Fibroblast of skin of back (primary cell): ENCODE measurements at regions not wholly inside any gene's neighbourhood (a gene's known extent, or its start where the extent isn't known, plus 50 kb on each side); places are given as distances from the start of the nearest gene placed in this dataset.

ENCODE experiments used
- DNase-seq: peaks from one replicate; pipeline ENCODE4 v3.0.0-alpha.2; 2013

DNA sequence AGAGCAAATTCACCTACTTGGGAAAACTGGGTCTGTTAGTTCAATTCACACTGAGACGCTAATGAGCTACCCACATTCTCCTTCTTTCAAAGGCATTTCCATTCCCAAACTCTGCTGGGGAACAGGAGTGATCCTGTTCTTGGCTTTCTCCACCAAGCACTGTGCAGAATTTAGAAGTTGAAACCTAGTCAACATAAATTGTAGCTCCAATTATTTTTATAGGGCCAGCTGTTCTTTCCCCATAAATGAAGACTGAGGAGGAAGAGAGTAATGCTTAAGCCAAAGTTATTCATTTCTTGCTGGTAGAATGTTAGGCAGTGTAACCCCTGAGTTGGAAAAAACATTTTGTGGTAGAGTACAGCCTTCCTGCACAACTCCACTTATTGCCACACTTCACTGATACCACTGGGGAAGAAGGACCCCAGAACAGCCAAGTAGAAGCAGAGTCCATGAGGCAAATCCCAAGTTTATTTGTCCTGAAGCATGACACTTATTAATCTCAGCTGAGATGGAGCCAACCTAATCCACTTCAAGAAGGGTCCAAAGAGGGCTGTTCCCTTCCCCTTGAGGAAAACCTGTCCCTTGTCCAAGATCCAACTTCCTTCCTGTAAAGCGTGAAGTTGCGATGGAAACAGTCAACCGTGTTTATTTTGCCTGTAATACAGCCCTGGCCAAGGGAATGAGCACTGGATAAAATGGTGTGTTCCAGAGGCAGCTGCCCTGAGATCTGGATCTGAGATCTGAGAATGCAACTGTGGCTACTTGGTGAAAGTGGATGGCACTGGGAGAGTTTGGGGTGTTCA lies 151.8 kb downstream of the TBX5 start:
- no peak for DNase-seq

DNA sequence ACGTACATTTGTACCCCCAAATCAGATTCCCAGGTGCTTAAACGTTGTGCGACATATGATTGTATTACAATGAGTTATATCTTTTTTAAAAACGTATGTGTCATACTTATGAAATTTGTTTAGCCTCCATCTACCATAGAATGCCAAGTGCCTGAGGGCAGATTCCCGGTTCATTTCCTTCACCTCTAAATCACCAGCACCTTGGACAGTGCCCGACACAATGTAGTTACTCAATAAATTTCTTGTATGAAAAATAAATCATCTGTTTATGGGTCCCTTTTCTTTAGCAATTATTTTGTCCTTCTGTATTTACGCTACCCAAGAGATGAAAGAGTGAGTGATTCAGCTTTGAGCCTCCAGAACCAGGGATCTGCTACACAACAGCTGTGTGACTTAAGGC lies 157.4 kb downstream of the TBX5 start:
- no peak for DNase-seq

DNA sequence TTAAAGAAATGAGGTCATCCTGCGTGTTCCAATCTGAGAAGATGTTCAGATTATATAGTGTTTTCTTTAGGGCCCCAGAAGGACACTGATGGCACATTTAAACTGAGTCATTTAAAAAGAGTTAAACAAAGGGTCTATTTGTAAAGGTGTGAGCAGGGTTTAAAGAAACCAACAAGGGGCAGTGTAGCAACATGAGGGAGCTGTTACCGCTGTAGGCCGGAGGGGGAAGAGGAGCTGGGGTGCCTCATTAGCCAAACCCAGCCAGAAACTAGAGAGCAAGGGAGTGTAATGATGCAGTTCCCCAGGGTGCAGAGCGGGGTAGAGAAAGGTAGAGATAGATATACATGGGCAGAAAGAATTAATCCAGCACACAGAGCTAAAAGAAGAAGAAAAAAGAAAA lies 160.4 kb downstream of the TBX5 start:
- no peak for DNase-seq

DNA sequence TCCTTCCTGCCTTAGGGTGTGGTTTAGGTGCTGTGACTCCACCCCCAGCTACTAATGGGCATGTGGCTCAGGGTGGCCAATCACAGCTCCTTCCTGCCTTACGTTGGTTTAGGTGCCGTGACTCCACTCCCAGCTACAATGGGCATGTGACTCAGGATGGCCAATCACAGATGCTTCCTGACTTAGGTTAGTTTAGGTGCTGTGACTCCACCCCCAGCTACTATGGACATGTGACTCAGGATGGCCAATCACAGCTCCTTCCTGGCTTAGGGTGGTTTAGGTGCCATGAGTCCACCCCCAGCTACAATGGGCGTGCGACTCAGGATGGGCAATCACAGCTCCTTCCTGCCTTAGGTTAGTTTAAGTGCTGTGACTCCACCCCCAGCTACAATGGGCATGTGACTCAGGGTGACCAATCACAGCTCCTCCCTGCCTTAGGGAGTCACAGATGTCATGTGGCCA lies 163.9 kb downstream of the TBX5 start:
- no peak for DNase-seq

DNA sequence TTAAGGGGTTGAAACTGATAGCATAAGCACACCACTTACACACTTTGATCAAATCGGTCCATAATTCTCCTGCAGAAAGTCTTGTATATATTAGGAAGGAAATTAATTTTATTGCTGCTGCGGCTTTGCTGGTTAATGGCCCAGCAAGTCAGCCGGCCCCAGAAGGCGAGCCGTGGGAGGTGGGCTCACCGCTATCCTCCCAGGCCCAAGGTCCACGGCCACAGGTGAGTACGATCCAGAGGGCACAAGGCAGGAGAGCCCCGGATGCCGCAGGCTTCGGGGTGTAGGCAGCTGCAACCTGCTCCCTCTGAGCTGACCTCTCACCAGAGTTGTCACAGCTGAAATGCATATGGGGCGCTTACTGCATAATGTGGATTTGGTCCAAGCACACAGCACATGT lies 165.7 kb downstream of the TBX5 start:
- no peak for DNase-seq

DNA sequence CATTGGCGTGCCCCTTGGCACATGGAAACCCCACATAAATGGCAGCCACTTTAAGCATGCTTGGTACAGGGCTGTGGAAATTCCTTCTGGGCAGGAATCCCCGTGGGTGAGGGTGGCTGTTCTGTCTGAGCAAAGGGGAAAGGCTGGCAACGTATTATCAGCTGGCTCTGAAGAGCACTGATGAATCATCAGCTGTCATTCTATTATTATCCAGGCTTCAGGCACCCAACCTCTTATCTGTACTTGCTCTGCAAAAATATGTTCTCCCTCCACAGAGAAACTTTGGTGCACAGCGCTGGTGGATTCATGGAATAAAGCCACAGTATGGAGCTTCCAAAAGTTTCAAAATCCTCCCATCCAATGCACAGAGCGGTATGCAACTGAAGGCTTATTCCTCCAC lies 167.1 kb downstream of the TBX5 start:
- DNase-seq: no peak

DNA sequence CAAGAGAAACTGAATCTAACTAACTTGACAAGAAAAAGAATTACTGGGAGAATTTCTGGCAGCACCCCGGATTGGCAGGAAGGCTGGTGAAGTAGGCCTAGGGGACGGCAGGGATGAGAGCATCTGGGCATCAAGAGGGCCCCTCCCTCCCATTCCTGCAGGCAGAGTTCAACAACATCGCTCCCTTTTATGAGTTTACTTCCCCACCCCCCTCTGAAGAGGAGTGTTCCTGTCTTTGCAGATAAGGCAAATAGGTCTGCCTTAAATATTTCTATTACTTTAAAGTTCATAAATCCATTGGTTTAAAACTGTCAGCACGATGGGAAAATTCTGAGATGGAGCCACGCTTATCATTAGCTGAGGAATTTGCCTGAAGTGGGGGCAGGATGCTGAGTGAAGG lies 168.7 kb downstream of the TBX5 start:
- DNase-seq: no peak

DNA sequence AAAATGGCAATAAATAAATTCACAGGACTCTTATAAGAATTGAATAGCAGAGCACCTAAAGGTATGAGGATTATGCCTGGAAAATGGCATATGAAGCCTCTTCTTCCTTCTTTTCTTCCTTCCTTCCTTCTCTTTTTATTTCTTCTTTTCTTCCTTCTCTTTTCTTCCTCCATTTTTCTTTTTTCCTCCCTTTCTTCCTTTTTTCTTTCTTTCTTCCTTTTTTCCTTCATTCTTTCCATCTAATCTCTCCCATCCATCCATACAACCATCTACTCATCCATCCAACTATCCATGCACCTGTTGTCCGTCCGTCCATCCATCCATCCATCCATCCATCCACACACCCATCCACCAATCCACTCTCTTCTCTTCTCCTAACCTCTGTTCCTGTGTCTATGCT lies 173.8 kb downstream of the TBX5 start:
- DNase-seq: no peak

DNA sequence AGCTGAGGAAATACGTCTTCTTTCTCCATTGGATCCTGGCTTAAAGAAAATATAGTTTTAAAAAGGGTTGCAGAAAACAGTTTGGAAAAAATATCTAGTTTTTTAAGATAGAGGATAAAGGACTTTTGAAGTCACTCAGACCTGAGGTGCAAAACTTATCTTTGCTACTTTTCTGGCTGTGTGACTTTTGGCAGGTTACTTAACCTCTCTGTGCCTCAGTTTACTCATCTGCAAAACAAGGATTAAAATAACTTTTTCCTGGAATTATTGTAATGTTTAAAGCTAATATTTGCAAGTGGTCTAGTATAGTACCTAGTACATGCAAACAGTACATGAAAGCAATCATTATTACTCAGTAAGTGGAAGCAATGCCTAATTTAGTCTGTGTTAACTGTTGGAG lies 176.8 kb downstream of the TBX5 start:
- no peak for DNase-seq

DNA sequence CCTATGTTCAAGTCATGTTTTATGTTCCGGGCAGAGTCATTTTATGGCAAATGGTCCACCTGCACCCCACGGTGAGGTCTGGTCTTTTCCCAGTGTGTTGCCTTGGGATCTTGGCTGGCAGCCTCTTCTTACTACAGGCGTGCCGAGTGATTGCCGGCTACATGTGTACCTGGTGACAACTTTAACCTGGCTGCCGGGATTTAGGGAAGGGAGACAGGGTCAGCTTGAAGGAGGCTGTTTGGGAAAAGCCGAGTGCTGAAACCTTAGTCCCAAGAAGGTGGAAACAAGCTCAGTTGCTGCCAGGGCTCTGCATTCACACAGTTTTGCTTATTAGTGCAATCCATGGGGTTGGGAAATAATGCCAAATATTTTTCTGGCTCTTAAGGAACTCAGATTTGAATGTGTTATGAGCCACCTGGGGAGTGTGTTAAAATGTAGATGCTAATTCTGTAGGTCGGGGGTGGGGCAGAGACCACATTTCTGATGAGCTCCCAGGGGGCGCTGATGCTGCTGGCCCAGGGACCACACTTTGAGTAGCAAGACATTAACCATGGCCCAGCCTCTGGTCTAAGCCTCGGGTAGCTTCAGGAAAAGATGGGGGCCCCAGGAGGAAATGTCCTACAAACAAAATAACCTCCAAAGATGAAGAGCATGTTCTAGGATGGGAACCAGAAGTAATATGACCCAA lies 179.6 kb downstream of the TBX5 start:
- DNase-seq: no peak

DNA sequence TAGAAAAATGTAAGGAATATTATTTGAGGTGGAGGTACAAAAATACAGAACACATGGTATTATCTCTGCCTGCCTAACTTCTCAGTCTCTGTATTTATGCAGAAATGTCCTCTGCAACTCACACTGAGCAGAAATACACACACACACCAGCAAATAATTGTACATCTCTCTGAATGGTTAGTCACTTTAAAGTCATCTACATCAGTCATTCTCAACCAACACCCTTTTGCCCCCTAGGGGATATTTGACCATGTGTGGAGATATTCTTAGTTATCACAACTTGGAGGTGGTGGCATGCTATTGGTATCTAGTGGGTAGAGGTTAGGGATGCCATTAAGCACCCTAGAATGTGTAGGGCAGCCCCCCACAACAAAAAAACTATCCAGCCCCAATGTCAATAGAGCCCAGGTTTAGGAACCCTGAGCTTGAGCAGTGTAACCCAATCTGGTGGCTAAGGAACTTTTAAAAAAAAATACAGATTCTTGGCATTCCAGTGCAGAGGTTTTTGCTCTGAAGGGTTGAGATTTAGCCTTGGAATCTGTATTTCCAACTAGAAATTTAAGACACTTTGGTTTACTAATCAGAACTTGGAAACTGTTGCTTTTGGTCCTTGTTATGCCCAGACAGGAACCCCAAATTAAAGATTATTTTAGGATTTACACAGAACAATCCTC lies 183.8 kb downstream of the TBX5 start:
- DNase-seq: peak; percentile 13

DNA sequence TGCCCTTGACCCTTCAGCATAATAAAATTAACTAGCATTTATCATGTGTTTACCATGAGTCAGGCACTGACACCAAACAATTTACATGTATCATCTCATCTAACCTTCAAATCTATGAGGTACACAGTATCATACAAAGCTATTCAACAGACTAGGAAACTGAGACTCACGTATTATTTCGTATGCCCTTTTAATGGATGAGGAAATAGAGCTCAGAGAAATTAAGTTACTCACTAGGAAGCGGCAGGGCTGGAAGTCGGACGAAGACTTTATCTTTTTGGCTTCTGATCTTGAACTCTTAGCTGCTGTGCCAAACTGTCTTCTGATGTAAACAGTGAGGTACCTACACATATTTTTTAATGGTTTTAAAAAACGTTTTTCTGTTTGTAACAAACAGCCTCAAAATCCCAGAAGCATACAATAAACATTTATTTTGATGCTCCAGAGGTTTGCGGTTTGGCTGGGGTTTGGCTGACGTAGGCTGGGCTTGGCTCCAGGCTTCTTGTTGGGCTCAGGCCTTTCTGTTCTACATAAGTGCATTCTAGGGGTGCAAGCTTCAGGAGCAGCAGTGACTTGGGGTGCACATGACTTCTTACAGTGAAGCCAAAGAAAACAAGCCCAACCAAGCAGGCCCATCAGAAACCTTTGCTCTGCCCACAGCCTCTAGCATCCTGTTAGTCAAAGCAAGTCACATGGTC lies 184.7 kb downstream of the TBX5 start:
- DNase-seq: no peak

DNA sequence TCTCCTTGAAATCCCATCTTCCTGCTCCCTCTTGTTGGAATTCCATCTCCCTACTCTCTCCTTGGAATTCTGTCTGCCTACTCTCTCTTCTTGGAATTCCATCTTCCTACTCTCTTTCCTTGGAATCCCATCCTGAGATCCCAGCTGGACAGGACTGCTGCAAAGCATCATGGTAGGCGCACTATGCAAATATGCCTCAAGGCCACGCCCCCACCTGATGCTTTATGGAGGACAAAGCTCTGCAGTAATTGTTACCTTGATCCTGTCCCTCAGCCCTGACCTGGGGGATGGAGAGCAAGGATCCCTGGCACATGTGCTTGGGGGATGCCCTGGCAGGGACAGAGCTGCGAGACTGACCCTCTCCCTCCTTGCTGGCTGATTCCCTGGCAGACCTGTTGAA lies 185.6 kb downstream of the TBX5 start:
- DNase-seq: no peak

DNA sequence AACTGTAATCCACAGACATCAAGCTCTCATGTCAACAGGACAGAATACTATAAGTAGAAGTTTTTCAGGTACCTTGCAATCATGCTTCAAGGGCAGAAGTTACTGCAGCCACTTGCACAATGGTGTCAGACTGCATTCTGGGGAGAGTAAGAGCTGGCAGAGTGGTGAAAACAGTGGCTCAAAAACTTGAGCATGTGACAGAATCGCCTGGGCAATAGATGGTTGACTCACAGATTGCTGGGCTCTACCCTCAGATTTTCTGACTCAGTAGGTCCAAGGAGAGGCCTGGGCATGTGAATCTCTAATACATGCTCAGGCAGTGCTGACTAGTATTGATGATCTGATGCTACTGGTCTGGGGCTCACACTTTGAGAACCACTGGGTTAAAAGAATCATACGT lies 187.8 kb downstream of the TBX5 start:
- no peak for DNase-seq

DNA sequence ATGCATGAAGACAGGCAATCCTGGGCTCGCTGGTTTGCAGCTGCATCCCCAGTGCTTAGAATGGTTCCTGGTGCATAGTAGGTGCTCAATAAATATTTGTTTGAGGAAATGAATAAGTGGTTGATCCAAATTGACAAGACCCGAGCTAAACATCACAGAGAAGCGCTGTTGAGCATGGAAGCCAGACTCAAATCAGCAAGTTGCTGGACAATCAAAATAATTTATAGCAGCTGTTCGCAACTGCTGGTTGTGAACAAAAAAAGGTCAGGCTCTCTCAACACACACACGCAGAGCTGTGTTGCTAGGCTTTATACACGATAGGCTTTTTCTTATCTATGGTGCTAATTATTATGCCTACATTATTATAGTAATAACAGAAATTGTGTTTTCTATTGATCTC lies 190.2 kb downstream of the TBX5 start:
- DNase-seq: no peak

DNA sequence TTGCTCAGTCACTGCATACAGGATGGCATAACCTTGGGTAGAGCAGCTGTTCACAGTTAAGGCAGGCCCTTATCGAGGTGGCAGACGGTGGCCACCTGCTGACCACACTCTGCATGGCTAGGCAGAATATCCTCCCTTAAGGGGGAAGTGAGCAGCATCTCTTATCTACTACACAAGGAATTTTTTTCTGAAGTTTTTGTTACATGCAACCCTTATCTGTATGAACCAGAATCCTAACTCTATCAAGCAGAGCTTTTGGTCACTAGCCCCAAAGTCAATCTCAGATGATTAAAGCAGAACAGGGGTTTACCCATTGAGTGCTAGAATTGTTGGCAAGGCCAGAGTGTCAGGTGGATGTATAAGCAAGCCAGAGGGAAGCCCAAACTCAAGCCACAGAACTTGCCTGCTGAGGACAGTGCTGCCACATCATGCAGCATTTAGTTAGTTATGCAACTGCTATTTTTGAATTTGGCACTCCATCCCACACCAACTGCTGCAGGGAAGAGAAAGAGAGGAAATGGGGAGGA lies 192.8 kb downstream of the TBX5 start:
- DNase-seq: no peak

DNA sequence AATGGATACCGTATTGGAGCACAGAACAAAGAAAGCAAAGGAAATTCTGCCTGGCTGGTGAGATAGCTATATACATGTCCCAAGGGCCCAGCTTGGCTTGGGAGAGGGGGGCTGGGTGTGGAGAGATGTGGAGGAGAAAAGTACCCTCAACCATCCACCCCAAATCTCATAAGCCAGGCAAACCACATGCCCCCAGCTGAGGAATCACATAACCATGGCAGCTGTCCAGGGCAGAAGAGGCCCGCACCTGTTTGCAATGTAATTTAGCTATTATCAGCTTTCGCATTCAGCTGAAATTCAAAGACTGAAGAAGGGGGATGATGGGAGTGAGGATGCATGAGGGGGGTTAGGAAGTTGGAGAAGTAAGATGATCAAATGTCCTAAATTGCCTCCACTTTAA lies 196.1 kb downstream of the TBX5 start:
- DNase-seq: no peak

DNA sequence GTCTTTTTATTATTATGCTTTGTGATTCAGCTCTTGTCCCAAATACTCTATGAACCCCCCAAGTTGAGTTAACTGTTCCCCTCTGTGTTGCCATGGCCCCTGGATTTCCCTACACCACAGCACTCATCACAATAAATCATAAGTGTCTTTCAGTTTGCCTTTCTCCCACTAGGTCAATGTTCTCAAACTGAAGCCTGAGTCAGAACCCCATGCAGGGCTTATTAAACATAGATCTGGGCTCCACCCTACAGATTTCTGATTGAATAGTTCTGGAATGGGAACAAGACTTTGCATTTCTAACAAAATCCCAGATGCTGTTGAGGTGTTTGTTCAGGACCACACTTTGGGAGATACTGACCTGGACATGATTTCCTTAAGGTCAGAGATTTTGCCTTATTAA lies 199.4 kb downstream of the TBX5 start:
- DNase-seq: no peak

DNA sequence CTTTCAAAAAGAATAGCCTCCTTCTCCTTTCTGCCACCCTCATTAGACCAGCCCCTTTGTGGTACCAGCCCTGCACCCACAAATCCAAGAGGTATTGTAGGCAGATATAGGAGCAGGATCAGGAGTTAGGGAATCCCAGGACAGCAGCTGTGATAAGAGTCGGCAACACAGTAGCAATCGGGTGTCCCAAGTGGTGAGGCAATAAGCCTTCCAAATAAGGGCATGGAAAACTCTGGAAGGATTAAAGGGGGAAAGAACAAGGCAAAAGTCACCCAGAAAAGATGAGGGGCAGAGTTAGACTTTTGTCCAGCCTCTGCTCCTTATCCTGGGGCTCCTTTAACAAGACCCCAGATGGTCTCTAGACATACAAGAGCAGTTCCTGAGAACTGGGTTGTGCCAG lies 204.2 kb downstream of the TBX5 start:
- DNase-seq: no peak

DNA sequence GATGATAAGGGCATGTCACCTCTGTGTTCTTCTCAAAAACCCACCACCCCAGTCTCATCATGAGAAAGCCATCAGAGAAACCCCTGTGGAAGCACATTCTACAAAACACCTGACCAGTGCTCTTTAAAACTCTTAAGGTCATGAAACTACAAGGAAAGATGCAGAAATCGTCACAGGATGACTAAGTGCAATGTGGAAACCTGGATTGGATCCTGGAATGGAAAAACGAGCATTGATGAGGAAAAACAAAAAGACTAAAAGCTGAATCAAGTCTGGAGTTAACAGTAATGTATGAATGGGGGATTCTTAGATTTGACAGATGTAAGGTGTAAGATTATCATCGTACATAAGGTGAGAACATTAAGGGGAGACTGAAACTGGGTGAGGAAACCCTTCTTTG lies 211.0 kb downstream of the TBX5 start:
- no peak for DNase-seq

DNA sequence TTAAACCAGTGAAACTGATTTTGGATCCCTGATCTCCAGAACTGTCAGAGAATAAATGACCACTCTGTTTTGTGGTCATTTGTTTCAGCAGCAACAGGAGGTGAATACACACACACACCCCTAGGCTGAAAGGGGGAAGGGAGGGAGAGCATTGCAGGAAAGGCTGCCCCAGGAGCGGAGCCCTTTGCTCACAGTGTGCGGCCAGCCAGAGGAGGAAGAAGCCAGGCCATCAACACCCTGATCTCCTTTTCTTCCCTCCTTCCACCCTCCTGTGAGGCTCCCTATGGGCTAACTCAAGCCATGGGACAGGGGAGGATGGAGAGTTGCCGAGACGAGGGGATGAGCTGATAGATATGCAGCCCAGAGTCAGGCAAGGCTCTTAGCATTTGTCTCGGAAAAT lies 211.9 kb downstream of the TBX5 start:
- no peak for DNase-seq

DNA sequence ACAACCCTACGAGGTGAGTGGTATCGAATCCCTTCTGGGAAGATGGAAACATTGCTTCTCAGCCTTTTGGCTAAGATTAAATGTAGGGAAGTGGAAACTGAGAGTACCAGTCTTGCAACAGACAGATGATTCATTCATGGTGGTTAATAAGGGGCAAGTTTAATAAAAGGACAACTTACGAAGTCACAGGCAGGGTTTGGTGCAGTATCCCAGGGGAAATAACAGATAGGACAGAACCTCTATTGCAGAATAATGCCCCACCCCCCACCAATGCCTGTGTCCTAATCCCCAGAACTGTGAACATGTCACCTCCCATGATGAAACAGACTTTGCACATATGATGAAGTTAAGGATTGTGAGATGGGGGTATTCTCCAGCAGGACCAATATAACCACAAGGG lies 212.5 kb downstream of the TBX5 start:
- DNase-seq: no peak

DNA sequence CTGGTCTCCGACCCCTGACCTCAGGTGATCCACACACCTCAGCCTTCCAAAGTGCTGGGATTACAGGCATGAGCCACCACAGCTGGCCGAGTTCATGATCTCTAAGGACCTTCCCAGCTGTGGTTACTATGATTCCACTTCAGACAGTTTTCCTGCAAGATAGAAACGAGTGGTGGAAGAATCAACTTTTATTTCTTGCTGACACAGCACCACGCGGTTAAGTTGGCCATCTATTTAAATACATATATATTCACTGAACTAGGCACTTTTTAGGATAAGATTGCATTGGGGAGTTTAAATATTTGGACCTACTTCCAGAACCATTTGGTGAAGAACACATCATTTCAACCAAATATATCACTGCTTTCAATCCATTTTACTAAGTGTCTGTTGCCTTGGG lies 213.4 kb downstream of the TBX5 start:
- DNase-seq: no peak
